Activated CD4-positive, alpha-beta T cell treated with anti-CD3 and anti-CD28 coated beads for 36 hours (primary cell): ENCODE measurements at regions not wholly inside any gene's neighbourhood (a gene's known extent, or its start where the extent isn't known, plus 50 kb on each side); places are given as distances from the start of the nearest gene placed in this dataset.

Experiments
- ATAC-seq: fragments of 200-7000 bp; cut with Tn5 transposase; one replicate; pipeline ENCODE4 v1.10.0; 2021; ENCODE audit warnings: mild to moderate bottlenecking, moderate library complexity
- CTCF ChIA-PET: fragments of 350-600 bp; sonication (Branson Sonifier 250); formaldehyde crosslinking; loops from one replicate; lab custom pipeline; 2021; ENCODE audit warnings: antibody characterized with exemption; lab: Charles Lee
- POLR2A ChIA-PET: fragments of 350-600 bp; sonication (Branson Sonifier 250); formaldehyde crosslinking; loops from one replicate; lab custom pipeline; 2021; ENCODE audit warnings: antibody characterized with exemption, inconsistent platforms; lab: Charles Lee
- DNase-seq: peaks from one replicate; pipeline ENCODE4 v3.0.0-alpha.2; 2020
- H3K27ac Mint-ChIP-seq: one replicate; pipeline ENCODE4 v1.8.0; 2021; ENCODE audit warnings: mixed read lengths
- H3K27me3 Mint-ChIP-seq: one replicate; pipeline ENCODE4 v1.8.0; 2021; ENCODE audit warnings: mixed read lengths
- H3K36me3 Mint-ChIP-seq: one replicate; pipeline ENCODE4 v1.8.0; 2021; ENCODE audit warnings: low read depth, mixed read lengths
- H3K4me1 Mint-ChIP-seq: one replicate; pipeline ENCODE4 v1.8.0; 2021; ENCODE audit warnings: mixed read lengths
- H3K4me3 Mint-ChIP-seq: one replicate; pipeline ENCODE4 v1.8.0; 2021; ENCODE audit warnings: mild to moderate bottlenecking, moderate library complexity, mixed read lengths
- H3K9me3 Mint-ChIP-seq: one replicate; pipeline ENCODE4 v1.8.0; 2021; ENCODE audit warnings: low read depth, mixed read lengths
- intact Hi-C, 2 experiments: fragments of 100-400 bp; cut with DNase I in 1 of 2; cut with micrococcal nuclease in 1 of 2; formaldehyde crosslinking; loops; one replicate each; pipeline versions ENCODE4 v1.14.2 to v1.15.1; 2022 to 2024; cut with DNase I, micrococcal nuclease

GRCh38 chr9:26210338-26210851 is 532.2 kb upstream of the TUSC1 start:
- intact Hi-C loops = no loop called here
- H3K4me1 Mint-ChIP-seq = no peaks in the 10 kb centered on the region
- CTCF ChIA-PET = no interaction called here

GRCh38 chr9:26205261-26205660 is 527.0 kb upstream of the TUSC1 start:
- no peak overlapping the region for H3K27ac Mint-ChIP-seq
- no peaks in the 10 kb centered on the region for H3K27me3 Mint-ChIP-seq
- H3K4me3 Mint-ChIP-seq = no peak overlapping the region
- H3K36me3 Mint-ChIP-seq = no peaks in the 10 kb centered on the region
- H3K9me3 Mint-ChIP-seq = no peaks in the 10 kb centered on the region
- DNase-seq = no peak
- POLR2A ChIA-PET = no interaction called here
- intact Hi-C loops = no loop called here
- H3K4me1 Mint-ChIP-seq = no peaks in the 10 kb centered on the region
- CTCF ChIA-PET = no interaction called here
- no peak for ATAC-seq

More at GRCh38 chr9:26210338-26210851, 532.2 kb upstream of the TUSC1 start:
- Mint-ChIP-seq H3K27me3 (no peaks in the 10 kb centered on the region), H3K36me3 (no peaks in the 10 kb centered on the region), H3K27ac (no peak overlapping the region), H3K4me3 (no peak overlapping the region), H3K9me3 (peaks cover 11% of the 10 kb centered on the region)
- ATAC-seq = no peak
- POLR2A ChIA-PET = no interaction called here
- no peak for DNase-seq

- Mint-ChIP-seq H3K4me1 (no peaks in the 10 kb centered on the region), H3K36me3 (no peaks in the 10 kb centered on the region), H3K9me3 (peaks cover 24% of the 10 kb centered on the region), H3K4me3 (no peak overlapping the region), H3K27ac (no peak overlapping the region), H3K27me3 (no peaks in the 10 kb centered on the region)
- DNase-seq (no peak), ATAC-seq (no peak)
- ChIA-PET POLR2A (no interaction called here), CTCF (no interaction called here)
- intact Hi-C loops = loop anchor here in 1 of 2 experiments (10.0 kb wide), 1 partner anchor 128 kb away; no protein-coding TSS in a partner anchor
These were observed 515.0 kb upstream of the TUSC1 start for GRCh38 chr9:26193237-26193636.

GRCh38 chr9:26191711-26192110 is 513.5 kb upstream of the TUSC1 start:
- H3K27ac Mint-ChIP-seq = no peak overlapping the region
- H3K4me1 Mint-ChIP-seq = no peaks in the 10 kb centered on the region
- H3K36me3 Mint-ChIP-seq = no peaks in the 10 kb centered on the region
- ChIA-PET POLR2A (interaction anchor here (0.6 kb wide), 1 partner anchor 377 kb away, joined by 4 read pairs; no protein-coding TSS in a partner anchor), CTCF (no interaction called here)
- H3K27me3 Mint-ChIP-seq = no peaks in the 10 kb centered on the region
- H3K4me3 Mint-ChIP-seq = no peak overlapping the region
- intact Hi-C loops = loop anchor here in 1 of 2 experiments (10.0 kb wide), 1 partner anchor 127 kb away; no protein-coding TSS in a partner anchor
- peaks cover 29% of the 10 kb centered on the region for H3K9me3 Mint-ChIP-seq
- DNase-seq = no peak
- ATAC-seq = no peak

GRCh38 chr9:26181836-26182235 is 503.6 kb upstream of the TUSC1 start:
- no peak for DNase-seq
- Mint-ChIP-seq H3K4me3 (no peak overlapping the region), H3K4me1 (no peaks in the 10 kb centered on the region), H3K36me3 (no peaks in the 10 kb centered on the region), H3K27ac (no peak overlapping the region), H3K9me3 (peaks cover 8% of the 10 kb centered on the region), H3K27me3 (no peaks in the 10 kb centered on the region)
- ATAC-seq = no peak
- CTCF ChIA-PET = no interaction called here
- intact Hi-C loops = no loop called here
- POLR2A ChIA-PET = no interaction called here

GRCh38 chr9:26176628-26177027 is 498.4 kb upstream of the TUSC1 start:
- POLR2A ChIA-PET = no interaction called here
- CTCF ChIA-PET = no interaction called here
- Mint-ChIP-seq H3K9me3 (peaks cover 9% of the 10 kb centered on the region), H3K27ac (no peak overlapping the region), H3K4me3 (no peak overlapping the region), H3K36me3 (no peaks in the 10 kb centered on the region), H3K4me1 (no peaks in the 10 kb centered on the region), H3K27me3 (no peaks in the 10 kb centered on the region)
- intact Hi-C loops = loop anchor here in 1 of 2 experiments (5.0 to 10.0 kb wide), 2 partner anchors 34 to 82 kb away; no protein-coding TSS in a partner anchor
- DNase-seq = no peak
- no peak for ATAC-seq

- Mint-ChIP-seq H3K36me3 (no peaks in the 10 kb centered on the region), H3K27ac (no peak overlapping the region), H3K4me3 (no peak overlapping the region), H3K9me3 (peaks cover 9% of the 10 kb centered on the region), H3K4me1 (no peaks in the 10 kb centered on the region), H3K27me3 (no peaks in the 10 kb centered on the region)
- intact Hi-C loops = loop anchor here in 1 of 2 experiments (5.0 to 10.0 kb wide), 2 partner anchors 33 to 80 kb away; no protein-coding TSS in a partner anchor
- ChIA-PET CTCF (no interaction called here), POLR2A (no interaction called here)
- ATAC-seq = no peak
- no peak for DNase-seq
These were observed 497.0 kb upstream of the TUSC1 start for GRCh38 chr9:26175264-26175663.

- DNase-seq (no peak), ATAC-seq (no peak)
- no peaks in the 10 kb centered on the region for H3K4me1 Mint-ChIP-seq
- CTCF ChIA-PET = no interaction called here
- peaks cover 7% of the 10 kb centered on the region for H3K9me3 Mint-ChIP-seq
- intact Hi-C loops = loop anchor here in 1 of 2 experiments (10.0 kb wide), 1 partner anchor 78 kb away; no protein-coding TSS in a partner anchor
- POLR2A ChIA-PET = no interaction called here
- H3K36me3 Mint-ChIP-seq = no peaks in the 10 kb centered on the region
- H3K27me3 Mint-ChIP-seq = no peaks in the 10 kb centered on the region
- no peak overlapping the region for H3K4me3 Mint-ChIP-seq
- no peak overlapping the region for H3K27ac Mint-ChIP-seq
These were observed 494.1 kb upstream of the TUSC1 start for GRCh38 chr9:26172301-26172700.

GRCh38 chr9:26171691-26172090 is 493.4 kb upstream of the TUSC1 start:
- ATAC-seq (no peak), DNase-seq (no peak)
- ChIA-PET CTCF (no interaction called here), POLR2A (no interaction called here)
- no peaks in the 10 kb centered on the region for H3K36me3 Mint-ChIP-seq
- H3K27ac Mint-ChIP-seq = no peak overlapping the region
- H3K4me3 Mint-ChIP-seq = no peak overlapping the region
- peaks cover 7% of the 10 kb centered on the region for H3K9me3 Mint-ChIP-seq
- H3K27me3 Mint-ChIP-seq = no peaks in the 10 kb centered on the region
- H3K4me1 Mint-ChIP-seq = no peaks in the 10 kb centered on the region
- intact Hi-C loops = loop anchor here in 1 of 2 experiments (10.0 kb wide), 1 partner anchor 77 kb away; no protein-coding TSS in a partner anchor

GRCh38 chr9:26170190-26170589 is 491.9 kb upstream of the TUSC1 start:
- no peaks in the 10 kb centered on the region for H3K4me1 Mint-ChIP-seq
- DNase-seq (no peak), ATAC-seq (no peak)
- no peaks in the 10 kb centered on the region for H3K36me3 Mint-ChIP-seq
- intact Hi-C loops = loop anchor here in 1 of 2 experiments (10.0 kb wide), 1 partner anchor 75 kb away; no protein-coding TSS in a partner anchor
- H3K27ac Mint-ChIP-seq = no peak overlapping the region
- POLR2A ChIA-PET = no interaction called here
- CTCF ChIA-PET = no interaction called here
- H3K4me3 Mint-ChIP-seq = no peak overlapping the region
- H3K27me3 Mint-ChIP-seq = no peaks in the 10 kb centered on the region
- H3K9me3 Mint-ChIP-seq = peaks cover 9% of the 10 kb centered on the region

- ATAC-seq = no peak
- CTCF ChIA-PET = no interaction called here
- Mint-ChIP-seq H3K27ac (no peak overlapping the region), H3K27me3 (no peaks in the 10 kb centered on the region), H3K4me1 (no peaks in the 10 kb centered on the region), H3K9me3 (peaks cover 10% of the 10 kb centered on the region), H3K4me3 (no peak overlapping the region), H3K36me3 (no peaks in the 10 kb centered on the region)
- POLR2A ChIA-PET = no interaction called here
- intact Hi-C loops = loop anchor here (10.0 kb wide), 1 partner anchor 75 kb away; no protein-coding TSS in a partner anchor
- no peak for DNase-seq
These were observed 491.5 kb upstream of the TUSC1 start for GRCh38 chr9:26169708-26170107.

- intact Hi-C loops = loop anchor here in 1 of 2 experiments (10.0 kb wide), 1 partner anchor 72 kb away; no protein-coding TSS in a partner anchor
- H3K36me3 Mint-ChIP-seq = no peaks in the 10 kb centered on the region
- CTCF ChIA-PET = no interaction called here
- ATAC-seq (no peak), DNase-seq (no peak)
- H3K27ac Mint-ChIP-seq = no peak overlapping the region
- POLR2A ChIA-PET = no interaction called here
- peaks cover 7% of the 10 kb centered on the region for H3K9me3 Mint-ChIP-seq
- H3K4me1 Mint-ChIP-seq = no peaks in the 10 kb centered on the region
- no peak overlapping the region for H3K4me3 Mint-ChIP-seq
- H3K27me3 Mint-ChIP-seq = no peaks in the 10 kb centered on the region
These were observed 488.3 kb upstream of the TUSC1 start for GRCh38 chr9:26166537-26166936.
